Right lobe of liver (tissue), 6 donors: ENCODE measurements at regions not wholly inside any gene's neighbourhood (a gene's known extent, or its start where the extent isn't known, plus 50 kb on each side); places are given as distances from the start of the nearest gene placed in this dataset.

Source experiments
- ATAC-seq, 4 donors: fragments of 200-7000 bp; cut with Tn5 transposase; one replicate each; pipeline ENCODE4 v1.9.1; 2020; ENCODE audit warnings: mild to moderate bottlenecking in 4 of 4, moderate library complexity in 4 of 4
- DNase-seq, 3 donors: peaks; one replicate each; pipeline ENCODE4 v3.0.0-alpha.2; 2020
- H3K27ac ChIP-seq, 3 donors: fragments of 200-600 bp; one replicate each; pipeline ENCODE4 v1.8.0; 2022
- H3K27me3 ChIP-seq, 2 donors: fragments of 200-600 bp; one replicate each; pipeline ENCODE4 v1.8.0; 2022
- H3K36me3 ChIP-seq, 4 donors: fragments of 200-600 bp; sonication (generic) in 1 of 4; one replicate each; pipeline versions ENCODE4 v1.5.1 to v1.8.0; 2017 to 2022; ENCODE audit warnings: control low read depth in 1 of 4
- H3K4me1 ChIP-seq, 4 donors: fragments of 200-600 bp; sonication (generic) in 1 of 4; one replicate each; pipeline versions ENCODE4 v1.5.1 to v1.8.0; 2017 to 2022; ENCODE audit warnings: control low read depth in 1 of 4
- H3K4me3 ChIP-seq, 3 donors: fragments of 200-600 bp; one replicate each; pipeline ENCODE4 v1.8.0; 2022
- H3K9me3 ChIP-seq, 4 donors: fragments of 200-600 bp; sonication (generic) in 1 of 4; one replicate each; pipeline versions ENCODE4 v1.5.1 to v1.8.0; 2017 to 2022; ENCODE audit warnings: control low read depth in 1 of 4
- POLR2A ChIP-seq: fragments of 450-650 bp; IDR thresholded peaks from one replicate; pipeline ENCODE4 v1.6.1; 2017; ENCODE audit warnings: antibody characterized with exemption, mild to moderate bottlenecking
- WGBS: methylation state at CpG from one replicate; pipeline ENCODE4 v1.1.6; 2018; ENCODE audit warnings: low coverage, low lambda C conversion rate; ENCODE audit not compliant: insufficient coverage; ENCODE audit errors: missing lambda C conversion rate; 5-methylcytosine and 5-hydroxymethylcytosine counted together
- intact Hi-C, 2 donors: fragments of 100-400 bp; cut with DNase I; formaldehyde crosslinking; loops; one replicate each; pipeline versions ENCODE4 v1.11.2 to v1.14.1; 2022
- TF ChIP-seq, protein P1 (sequence below), 4 donors: fragments of 200-600 bp in 3 of 4; fragments of 450-650 bp in 1 of 4; IDR thresholded peaks; one replicate each; pipeline versions ENCODE4 v1.5.1 to v1.8.0; 2016 to 2022; ENCODE audit warnings: antibody characterized with exemption in 4 of 4, mild to moderate bottlenecking in 2 of 4
- donor health status: DM: no; HTN: yes; CAD: no.
- donor health status: DM: no; HTN: no; CAD: no.
- donor health status: DM: no; HTN: no; CAD: no.
- donor health status: DM: no; HTN: yes; CAD: no.
- donor health status: DM: no; HTN: yes; CAD: no.

DNA sequence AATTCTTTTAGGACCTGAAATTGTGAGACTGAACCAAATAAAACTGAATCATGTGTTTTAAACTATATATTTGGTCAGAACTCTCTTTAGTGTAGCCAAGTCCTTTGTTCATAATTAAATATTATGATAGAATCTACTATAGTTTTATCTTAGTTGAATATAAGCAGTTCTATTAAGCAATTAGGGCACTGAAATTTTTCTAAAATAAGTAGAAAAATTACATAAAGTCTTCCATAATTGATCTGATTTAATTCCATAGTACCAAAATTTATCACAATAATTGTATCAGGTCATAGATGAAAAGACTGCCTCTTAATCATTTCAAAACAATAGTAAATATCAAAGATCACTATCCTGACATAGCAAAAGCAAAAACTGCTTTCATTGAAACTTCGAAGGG is 90.1 kb upstream of the BET1 start:
- no peak for DNase-seq
- ATAC-seq: no peak
- Histone ChIP-seq H3K9me3 (no peaks in the 10 kb centered on the region), H3K27me3 (no peaks in the 10 kb centered on the region), H3K4me1 (no peaks in the 10 kb centered on the region), H3K27ac (no peak overlapping the region), H3K36me3 (no peaks in the 10 kb centered on the region), H3K4me3 (no peak overlapping the region)
- TF ChIP-seq POLR2A: no peak
- TF ChIP-seq, protein P1, sequence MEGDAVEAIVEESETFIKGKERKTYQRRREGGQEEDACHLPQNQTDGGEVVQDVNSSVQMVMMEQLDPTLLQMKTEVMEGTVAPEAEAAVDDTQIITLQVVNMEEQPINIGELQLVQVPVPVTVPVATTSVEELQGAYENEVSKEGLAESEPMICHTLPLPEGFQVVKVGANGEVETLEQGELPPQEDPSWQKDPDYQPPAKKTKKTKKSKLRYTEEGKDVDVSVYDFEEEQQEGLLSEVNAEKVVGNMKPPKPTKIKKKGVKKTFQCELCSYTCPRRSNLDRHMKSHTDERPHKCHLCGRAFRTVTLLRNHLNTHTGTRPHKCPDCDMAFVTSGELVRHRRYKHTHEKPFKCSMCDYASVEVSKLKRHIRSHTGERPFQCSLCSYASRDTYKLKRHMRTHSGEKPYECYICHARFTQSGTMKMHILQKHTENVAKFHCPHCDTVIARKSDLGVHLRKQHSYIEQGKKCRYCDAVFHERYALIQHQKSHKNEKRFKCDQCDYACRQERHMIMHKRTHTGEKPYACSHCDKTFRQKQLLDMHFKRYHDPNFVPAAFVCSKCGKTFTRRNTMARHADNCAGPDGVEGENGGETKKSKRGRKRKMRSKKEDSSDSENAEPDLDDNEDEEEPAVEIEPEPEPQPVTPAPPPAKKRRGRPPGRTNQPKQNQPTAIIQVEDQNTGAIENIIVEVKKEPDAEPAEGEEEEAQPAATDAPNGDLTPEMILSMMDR (IDR thresholded peaks at IDR 0.05): no peak
- 50% methylated on average over 1 of the region's 1 CpG for WGBS
- intact Hi-C loops: no loop called here

DNA sequence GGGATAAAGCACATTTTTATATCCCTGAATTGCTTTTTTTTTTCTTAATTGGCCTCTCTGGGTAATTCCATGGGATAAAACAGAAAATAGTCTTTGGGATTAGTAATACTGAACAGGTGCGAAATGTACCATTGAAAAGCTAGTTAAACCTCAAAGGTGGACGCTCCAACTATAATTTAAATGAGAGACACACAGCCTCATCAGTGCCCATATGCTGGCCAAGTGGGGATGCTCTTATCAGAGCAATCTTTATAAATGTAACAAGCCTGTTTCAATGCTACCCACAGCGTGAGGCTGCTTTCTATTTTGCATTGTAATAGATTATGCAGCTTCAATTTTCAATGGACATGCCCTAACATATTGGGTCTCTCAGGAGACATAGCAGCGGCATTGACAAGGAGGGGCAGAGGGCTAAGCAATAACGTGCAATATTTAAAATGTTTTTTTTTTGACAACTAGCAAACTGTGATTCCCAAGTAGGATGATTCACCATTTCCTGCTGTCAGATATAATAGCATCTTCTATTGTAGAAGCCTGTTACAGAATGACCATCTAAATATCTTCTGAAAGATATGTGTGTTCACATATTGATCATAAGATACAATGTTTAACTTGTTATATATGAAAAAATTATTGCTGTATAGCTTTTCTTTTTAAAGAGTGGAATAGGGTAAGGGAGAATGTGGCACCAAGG is 91.3 kb upstream of the BET1 start:
- Histone ChIP-seq H3K27ac (no peak overlapping the region), H3K27me3 (no peaks in the 10 kb centered on the region), H3K4me3 (no peak overlapping the region), H3K4me1 (no peaks in the 10 kb centered on the region), H3K9me3 (no peaks in the 10 kb centered on the region), H3K36me3 (no peaks in the 10 kb centered on the region)
- ATAC-seq (no peak), DNase-seq (no peak)
- WGBS: 47% methylated on average over 5 of the region's 5 CpGs
- intact Hi-C loops: no loop called here
- TF ChIP-seq, protein P1 (IDR thresholded peaks at IDR 0.05): no peak
- TF ChIP-seq POLR2A: no peak

DNA sequence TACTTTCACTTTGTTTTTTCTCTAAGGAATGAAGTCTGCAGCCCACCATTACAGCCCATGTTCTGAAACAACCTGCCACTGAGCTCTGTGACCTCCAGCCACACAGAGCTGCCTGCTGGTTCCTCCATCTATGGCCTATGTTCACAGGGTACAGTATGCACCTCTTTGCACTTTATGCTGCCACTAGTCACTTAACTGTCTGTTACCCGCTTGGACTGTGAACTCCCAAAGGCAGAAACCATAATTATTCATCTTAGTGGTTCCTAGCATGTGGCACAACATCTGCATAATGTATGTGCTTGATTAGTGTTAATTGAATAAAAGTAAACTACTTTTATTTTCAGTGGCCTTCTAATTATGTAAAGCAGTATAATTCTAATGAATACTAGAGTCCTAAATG is 95.5 kb upstream of the BET1 start:
- intact Hi-C loops: no loop called here
- ATAC-seq: no peak
- no peaks in the 10 kb centered on the region for H3K9me3 ChIP-seq
- no peak for TF ChIP-seq POLR2A
- TF ChIP-seq, protein P1 (IDR thresholded peaks at IDR 0.05): no peak
- no peak overlapping the region for H3K4me3 ChIP-seq
- no peaks in the 10 kb centered on the region for H3K27me3 ChIP-seq
- DNase-seq: no peak
- no peak overlapping the region for H3K27ac ChIP-seq
- H3K4me1 ChIP-seq: no peaks in the 10 kb centered on the region
- no peaks in the 10 kb centered on the region for H3K36me3 ChIP-seq
- 81% methylated on average over 1 of the region's 1 CpG for WGBS

DNA sequence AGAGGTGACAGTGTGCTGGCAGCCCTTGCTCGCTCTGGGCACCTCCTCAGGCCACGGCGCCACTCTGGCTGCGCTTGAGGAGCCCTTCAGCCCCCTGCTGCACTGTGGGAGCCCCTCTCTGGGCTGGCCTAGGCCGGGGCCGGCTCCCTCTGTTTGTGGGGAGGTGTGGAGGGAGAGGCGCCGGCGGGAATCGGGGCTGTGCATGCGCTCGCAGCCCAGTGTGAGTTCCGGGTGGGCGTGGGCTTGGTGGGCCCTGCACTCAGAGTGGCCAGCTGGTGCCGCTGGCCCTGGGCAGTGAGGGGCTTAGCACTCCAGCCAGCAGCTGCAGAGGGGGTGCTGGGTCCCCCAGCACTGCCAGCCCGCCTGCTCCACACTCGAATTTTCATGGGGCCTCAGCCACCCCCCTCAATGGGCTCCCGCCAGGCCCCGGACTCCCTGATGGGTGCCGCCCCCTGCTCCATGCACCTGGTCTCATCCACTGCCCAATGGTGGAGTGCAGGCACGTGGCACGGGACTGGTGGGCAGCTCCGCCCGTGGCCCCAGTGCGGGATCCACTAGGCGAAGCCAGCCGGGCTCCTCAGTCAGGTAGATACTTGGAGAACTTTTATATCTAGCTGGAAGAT is 96.7 kb upstream of the BET1 start:
- no peak for DNase-seq
- Histone ChIP-seq H3K36me3 (no peaks in the 10 kb centered on the region), H3K4me1 (no peaks in the 10 kb centered on the region), H3K27ac (no peak overlapping the region), H3K4me3 (no peak overlapping the region), H3K27me3 (no peaks in the 10 kb centered on the region), H3K9me3 (no peaks in the 10 kb centered on the region)
- intact Hi-C loops: no loop called here
- TF ChIP-seq POLR2A: no peak
- TF ChIP-seq, protein P1 (IDR thresholded peaks at IDR 0.05): no peak
- no peak for ATAC-seq
- no CpG with 5 or more reads among the region's 27 CpGs for WGBS
